ENCODE measurements at regions not wholly inside any gene's neighbourhood (a gene's known extent, or its start where the extent isn't known, plus 50 kb on each side); places are given as distances from the start of the nearest gene placed in this dataset.

DNA sequence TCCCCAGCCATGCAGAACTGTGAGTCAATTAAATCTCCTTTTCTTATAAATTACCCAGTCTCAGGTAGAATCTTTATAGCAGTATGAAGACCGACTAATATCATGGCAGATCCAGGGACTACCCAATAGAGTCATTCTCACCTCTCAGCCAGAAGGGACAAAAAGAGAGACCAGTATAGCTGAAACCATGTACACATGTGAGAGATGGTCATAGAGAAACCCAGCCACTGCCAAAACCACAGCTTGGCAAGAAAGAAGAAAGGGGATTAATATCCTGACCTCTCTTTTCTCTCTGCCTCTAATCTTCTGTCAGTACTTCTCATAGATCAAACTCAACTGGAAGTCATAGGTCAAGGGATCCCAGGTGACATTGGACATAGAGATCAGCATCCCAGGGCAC, 109.8 kb downstream of the CCDC34 start:
- DNase-seq, result no peak
- H3K4me3 ChIP-seq (ENCODE audit: insufficient read depth, low read depth, low read length), result no peak overlapping the region
- no peaks in the 10 kb centered on the region for H3K27me3 ChIP-seq (ENCODE audit: control insufficient read depth, insufficient read depth, low read length)
- H3K36me3 ChIP-seq (replicated peaks; ENCODE audit: control insufficient read depth, insufficient read depth, low read length), result no peaks in the 10 kb centered on the region

GRCh38 chr11:27250867-27251665, 111.9 kb downstream of the CCDC34 start:
- DNase-seq, result no peak
- H3K36me3 ChIP-seq (replicated peaks; ENCODE audit: control insufficient read depth, insufficient read depth, low read length), result no peaks in the 10 kb centered on the region
- H3K4me3 ChIP-seq (ENCODE audit: insufficient read depth, low read depth, low read length), result no peak overlapping the region
- H3K27me3 ChIP-seq (ENCODE audit: control insufficient read depth, insufficient read depth, low read length), result no peaks in the 10 kb centered on the region

- Histone ChIP-seq H3K36me3 (replicated peaks; ENCODE audit: control insufficient read depth, insufficient read depth, low read length) (no peaks in the 10 kb centered on the region), H3K4me3 (ENCODE audit: insufficient read depth, low read depth, low read length) (no peak overlapping the region), H3K27me3 (ENCODE audit: control insufficient read depth, insufficient read depth, low read length) (no peaks in the 10 kb centered on the region)
- DNase-seq, result no peak
These were observed 114.2 kb downstream of the CCDC34 start for GRCh38 chr11:27248576-27249509.

GRCh38 chr11:27247660-27248059, 115.4 kb downstream of the CCDC34 start:
- Histone ChIP-seq H3K4me3 (ENCODE audit: insufficient read depth, low read depth, low read length) (no peak overlapping the region), H3K27me3 (ENCODE audit: control insufficient read depth, insufficient read depth, low read length) (no peaks in the 10 kb centered on the region), H3K36me3 (replicated peaks; ENCODE audit: control insufficient read depth, insufficient read depth, low read length) (no peaks in the 10 kb centered on the region)
- no peak for DNase-seq

- Histone ChIP-seq H3K36me3 (replicated peaks; ENCODE audit: control insufficient read depth, insufficient read depth, low read length) (no peaks in the 10 kb centered on the region), H3K4me3 (ENCODE audit: insufficient read depth, low read depth, low read length) (no peak overlapping the region), H3K27me3 (ENCODE audit: control insufficient read depth, insufficient read depth, low read length) (no peaks in the 10 kb centered on the region)
- no peak for DNase-seq
These were observed 116.1 kb downstream of the CCDC34 start for GRCh38 chr11:27246925-27247324.

GRCh38 chr11:27244900-27245299, 118.1 kb downstream of the CCDC34 start:
- Histone ChIP-seq H3K4me3 (ENCODE audit: insufficient read depth, low read depth, low read length) (no peak overlapping the region), H3K36me3 (replicated peaks; ENCODE audit: control insufficient read depth, insufficient read depth, low read length) (no peaks in the 10 kb centered on the region), H3K27me3 (ENCODE audit: control insufficient read depth, insufficient read depth, low read length) (no peaks in the 10 kb centered on the region)
- no peak for DNase-seq

DNA sequence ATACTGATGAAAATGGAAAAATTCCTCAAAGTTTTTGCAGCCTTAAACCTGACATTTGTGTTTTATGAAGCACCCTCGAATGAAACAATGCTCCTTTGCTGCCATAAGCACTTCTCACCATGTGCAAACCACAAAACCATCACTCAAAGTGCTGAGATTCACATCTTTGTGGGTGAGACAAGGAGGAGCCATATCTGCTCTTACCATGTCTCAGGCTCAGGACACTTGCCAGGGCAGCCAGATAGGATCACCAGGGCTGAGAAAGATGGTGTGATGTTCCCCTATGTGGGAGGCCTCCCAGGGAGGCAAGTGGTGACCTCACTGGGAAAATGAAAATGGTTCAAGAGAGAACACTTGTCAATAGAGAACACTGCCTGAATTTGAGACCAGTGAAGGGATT, 120.4 kb downstream of the CCDC34 start:
- no peak for DNase-seq
- H3K4me3 ChIP-seq (ENCODE audit: insufficient read depth, low read depth, low read length), result no peak overlapping the region

DNA sequence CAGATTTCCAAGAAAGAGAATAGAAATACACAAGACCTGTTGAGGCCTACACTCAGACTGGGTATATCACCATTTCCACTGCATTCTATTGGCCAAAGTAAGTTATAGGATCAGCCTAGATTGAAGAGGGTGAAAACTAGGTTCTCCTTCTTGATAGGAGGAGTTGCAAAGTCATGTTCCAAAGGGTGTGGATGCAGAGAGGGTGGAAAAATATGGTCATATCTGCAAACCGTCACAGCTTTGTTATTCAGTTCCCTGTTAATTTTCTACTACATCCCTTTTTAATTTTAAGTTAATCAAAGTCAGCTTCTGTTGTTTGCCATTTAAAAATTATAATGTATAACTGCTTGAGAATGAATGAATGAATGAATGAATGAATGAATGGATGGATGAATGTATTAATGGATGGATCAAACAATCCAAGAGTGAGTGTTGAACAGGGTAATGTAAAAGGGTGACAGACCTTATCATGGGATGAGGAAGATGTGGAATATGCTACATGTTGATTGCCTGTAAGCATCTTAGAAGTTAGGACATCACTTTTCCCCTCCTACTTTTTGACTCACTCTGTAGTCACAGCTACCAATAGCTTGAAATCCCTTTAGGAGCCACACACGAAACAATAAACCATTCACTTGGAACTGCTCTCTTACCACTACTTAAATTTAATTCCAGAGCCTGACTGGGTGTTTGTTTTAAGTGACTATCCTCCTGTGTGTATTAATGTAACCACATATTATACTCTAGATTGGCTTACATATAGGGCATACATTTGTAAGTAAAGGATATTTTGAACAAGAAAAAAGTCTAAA, 121.5 kb downstream of the CCDC34 start:
- Histone ChIP-seq H3K27me3 (ENCODE audit: control insufficient read depth, insufficient read depth, low read length) (no peaks in the 10 kb centered on the region), H3K4me3 (ENCODE audit: insufficient read depth, low read depth, low read length) (no peak overlapping the region), H3K36me3 (replicated peaks; ENCODE audit: control insufficient read depth, insufficient read depth, low read length) (no peaks in the 10 kb centered on the region)
- no peak for DNase-seq

More for the DNA sequence above, 120.4 kb downstream of the CCDC34 start:
- Histone ChIP-seq H3K36me3 (replicated peaks; ENCODE audit: control insufficient read depth, insufficient read depth, low read length) (no peaks in the 10 kb centered on the region), H3K27me3 (ENCODE audit: control insufficient read depth, insufficient read depth, low read length) (no peaks in the 10 kb centered on the region)

- no peak overlapping the region for H3K4me3 ChIP-seq (ENCODE audit: insufficient read depth, low read depth, low read length)
- no peak for DNase-seq
- H3K27me3 ChIP-seq (ENCODE audit: control insufficient read depth, insufficient read depth, low read length), result no peaks in the 10 kb centered on the region
- H3K36me3 ChIP-seq (replicated peaks; ENCODE audit: control insufficient read depth, insufficient read depth, low read length), result no peaks in the 10 kb centered on the region
These were observed 123.6 kb downstream of the CCDC34 start for GRCh38 chr11:27239305-27239942.

GRCh38 chr11:27238811-27239210, 124.2 kb downstream of the CCDC34 start:
- Histone ChIP-seq H3K36me3 (replicated peaks; ENCODE audit: control insufficient read depth, insufficient read depth, low read length) (no peaks in the 10 kb centered on the region), H3K27me3 (ENCODE audit: control insufficient read depth, insufficient read depth, low read length) (no peaks in the 10 kb centered on the region), H3K4me3 (ENCODE audit: insufficient read depth, low read depth, low read length) (no peak overlapping the region)
- DNase-seq, result no peak

DNA sequence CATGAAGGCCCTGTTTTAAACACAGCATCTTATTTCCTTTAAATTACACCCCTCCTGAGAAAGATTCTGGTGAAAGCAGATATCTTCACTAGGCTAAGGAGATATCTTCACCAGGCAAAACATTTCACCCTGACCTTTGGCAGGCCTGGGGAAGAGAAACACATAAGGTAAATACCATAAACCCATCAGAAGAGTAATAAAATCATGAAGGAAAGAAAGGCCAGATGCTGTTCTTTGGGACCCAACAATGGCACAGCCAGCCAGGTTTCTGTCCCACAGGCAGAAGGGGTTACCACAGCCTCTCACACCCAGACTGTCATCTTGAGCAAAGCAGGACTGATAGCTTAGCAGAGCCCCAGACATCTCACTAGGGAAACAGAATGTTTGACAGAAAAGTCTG, 125.4 kb downstream of the CCDC34 start:
- Histone ChIP-seq H3K4me3 (ENCODE audit: insufficient read depth, low read depth, low read length) (no peak overlapping the region), H3K27me3 (ENCODE audit: control insufficient read depth, insufficient read depth, low read length) (no peaks in the 10 kb centered on the region), H3K36me3 (replicated peaks; ENCODE audit: control insufficient read depth, insufficient read depth, low read length) (no peaks in the 10 kb centered on the region)
- no peak for DNase-seq

GRCh38 chr11:27234961-27235360, 128.1 kb downstream of the CCDC34 start:
- Histone ChIP-seq H3K36me3 (replicated peaks; ENCODE audit: control insufficient read depth, insufficient read depth, low read length) (no peaks in the 10 kb centered on the region), H3K4me3 (ENCODE audit: insufficient read depth, low read depth, low read length) (no peak overlapping the region), H3K27me3 (ENCODE audit: control insufficient read depth, insufficient read depth, low read length) (no peaks in the 10 kb centered on the region)
- DNase-seq, result no peak

- H3K27me3 ChIP-seq (ENCODE audit: control insufficient read depth, insufficient read depth, low read length), result no peaks in the 10 kb centered on the region
- no peak overlapping the region for H3K4me3 ChIP-seq (ENCODE audit: insufficient read depth, low read depth, low read length)
- DNase-seq, result no peak
- H3K36me3 ChIP-seq (replicated peaks; ENCODE audit: control insufficient read depth, insufficient read depth, low read length), result no peaks in the 10 kb centered on the region
These were observed 128.9 kb downstream of the CCDC34 start for GRCh38 chr11:27234043-27234668.

- H3K4me3 ChIP-seq (ENCODE audit: insufficient read depth, low read depth, low read length), result no peak overlapping the region
- H3K36me3 ChIP-seq (replicated peaks; ENCODE audit: control insufficient read depth, insufficient read depth, low read length), result no peaks in the 10 kb centered on the region
- no peaks in the 10 kb centered on the region for H3K27me3 ChIP-seq (ENCODE audit: control insufficient read depth, insufficient read depth, low read length)
- DNase-seq, result no peak
These were observed 129.4 kb downstream of the CCDC34 start for GRCh38 chr11:27233654-27234042.

Measured in H7 (cell line).